ENCODE measurements at regions not wholly inside any gene's neighbourhood (a gene's known extent, or its start where the extent isn't known, plus 50 kb on each side); places are given as distances from the start of the nearest gene placed in this dataset.

- Histone ChIP-seq H3K27ac (no peak overlapping the region), H3K27me3 (no peaks in the 10 kb centered on the region), H3K36me3 (no peaks in the 10 kb centered on the region), H3K4me1 (no peaks in the 10 kb centered on the region), H3K9me3 (no peaks in the 10 kb centered on the region), H3K4me3 (no peak overlapping the region)
- intact Hi-C loops (cut with DNase I; ENCODE audit: low total_unique reads) (no loop called here), in situ Hi-C loops (cut with MboI; ENCODE audit: low sequenced_read_pairs in 4 of 4) (no loop called here)
- peak in 1 of 2 donors; percentile 12 for DNase-seq
- peak; percentile 56 to 75 for ATAC-seq
- TF ChIP-seq CTCF (IDR thresholded peaks at IDR 0.05 in 4 of 5, conservative IDR thresholded peaks at IDR 0.05 in 1 of 5) = no peak
- no peak for TF ChIP-seq POLR2A (IDR thresholded peaks at IDR 0.05)
These were observed 230.8 kb downstream of the POU4F1 start for GRCh38 chr13:78372581-78372980.

- intact Hi-C loops (cut with DNase I; ENCODE audit: low total_unique reads) = no loop called here
- no peaks in the 10 kb centered on the region for H3K9me3 ChIP-seq
- H3K4me1 ChIP-seq = no peaks in the 10 kb centered on the region
- H3K36me3 ChIP-seq = no peaks in the 10 kb centered on the region
- ATAC-seq = no peak
- TF ChIP-seq CTCF (IDR thresholded peaks at IDR 0.05 in 4 of 5, conservative IDR thresholded peaks at IDR 0.05 in 1 of 5) = no peak
- TF ChIP-seq POLR2A (IDR thresholded peaks at IDR 0.05) = no peak
- no peaks in the 10 kb centered on the region for H3K27me3 ChIP-seq
- H3K27ac ChIP-seq = no peak overlapping the region
- no peak overlapping the region for H3K4me3 ChIP-seq
- in situ Hi-C loops (cut with MboI; ENCODE audit: low sequenced_read_pairs in 4 of 4) = no loop called here
- DNase-seq = no peak
These were observed 233.1 kb downstream of the POU4F1 start for GRCh38 chr13:78370231-78370630.

- Histone ChIP-seq H3K27me3 (no peaks in the 10 kb centered on the region), H3K27ac (no peak overlapping the region), H3K4me1 (no peaks in the 10 kb centered on the region), H3K9me3 (no peaks in the 10 kb centered on the region), H3K36me3 (no peaks in the 10 kb centered on the region), H3K4me3 (no peak overlapping the region)
- intact Hi-C loops (cut with DNase I; ENCODE audit: low total_unique reads) = no loop called here
- in situ Hi-C loops (cut with MboI; ENCODE audit: low sequenced_read_pairs in 4 of 4) = no loop called here
- no peak for DNase-seq
- no peak for TF ChIP-seq CTCF (IDR thresholded peaks at IDR 0.05 in 4 of 5, conservative IDR thresholded peaks at IDR 0.05 in 1 of 5)
- TF ChIP-seq POLR2A (IDR thresholded peaks at IDR 0.05) = no peak
- ATAC-seq = no peak
These were observed 238.6 kb downstream of the POU4F1 start for GRCh38 chr13:78364711-78365110.

- H3K27me3 ChIP-seq = no peaks in the 10 kb centered on the region
- no peaks in the 10 kb centered on the region for H3K36me3 ChIP-seq
- in situ Hi-C loops (cut with MboI; ENCODE audit: low sequenced_read_pairs in 4 of 4) = no loop called here
- no peak for ATAC-seq
- TF ChIP-seq POLR2A (IDR thresholded peaks at IDR 0.05) (no peak), CTCF (IDR thresholded peaks at IDR 0.05 in 4 of 5, conservative IDR thresholded peaks at IDR 0.05 in 1 of 5) (no peak)
- DNase-seq = no peak
- intact Hi-C loops (cut with DNase I; ENCODE audit: low total_unique reads) = no loop called here
- H3K4me1 ChIP-seq = no peaks in the 10 kb centered on the region
- no peaks in the 10 kb centered on the region for H3K9me3 ChIP-seq
- no peak overlapping the region for H3K27ac ChIP-seq
- no peak overlapping the region for H3K4me3 ChIP-seq
These were observed 262.3 kb downstream of the POU4F1 start for GRCh38 chr13:78341032-78341431.

- ATAC-seq (no peak), DNase-seq (no peak)
- Histone ChIP-seq H3K9me3 (no peaks in the 10 kb centered on the region), H3K27ac (no peak overlapping the region), H3K36me3 (no peaks in the 10 kb centered on the region), H3K4me3 (no peak overlapping the region), H3K4me1 (no peaks in the 10 kb centered on the region), H3K27me3 (no peaks in the 10 kb centered on the region)
- in situ Hi-C loops (cut with MboI; ENCODE audit: low sequenced_read_pairs in 4 of 4) (no loop called here), intact Hi-C loops (cut with DNase I; ENCODE audit: low total_unique reads) (no loop called here)
- TF ChIP-seq CTCF (IDR thresholded peaks at IDR 0.05 in 4 of 5, conservative IDR thresholded peaks at IDR 0.05 in 1 of 5) (no peak), POLR2A (IDR thresholded peaks at IDR 0.05) (no peak)
These were observed 263.4 kb downstream of the POU4F1 start for GRCh38 chr13:78339927-78340326.
